SK-N-SH (cell line): ENCODE measurements at regions not wholly inside any gene's neighbourhood (a gene's known extent, or its start where the extent isn't known, plus 50 kb on each side); places are given as distances from the start of the nearest gene placed in this dataset.
A peak's percentile ranks its signal among the peaks of the same experiment; 100 is the strongest.

Experiments
- CTCF ChIA-PET: fragments of 300-600, 350-600 bp; formaldehyde crosslinking; extraction: SDS; loops from one replicate; lab custom pipeline; 2021; lab: Yijun Ruan, JAX
- POLR2A ChIA-PET: fragments of 350-600 bp; sonication (Branson Sonifier 250); formaldehyde crosslinking; extraction: SDS; loops from one replicate; lab custom pipeline; 2020; ENCODE audit warnings: antibody characterized with exemption, inconsistent platforms; lab: Yijun Ruan, JAX
- DNase-seq: peaks from one replicate; pipeline ENCODE4 v3.0.0; 2012
- H2AFZ ChIP-seq: fragments of 200-600 bp; sonication (generic); 2 replicates; pipeline ENCODE4 v1.8.1; 2016; ENCODE audit warnings: antibody characterized with exemption, mild to moderate bottlenecking, low read depth
- H3F3A ChIP-seq: fragments of 200-600 bp; sonication (generic); replicated peaks from 2 replicates; pipeline ENCODE3; 2016; ENCODE audit warnings: antibody characterized with exemption, mild to moderate bottlenecking; ENCODE audit not compliant: insufficient read depth
- H3K27ac ChIP-seq, 2 experiments: fragments of 200-500 bp in 1 of 2; fragments of 200-600 bp in 1 of 2; sonication (Bioruptor generic) in 1 of 2; sonication (generic), shearing (Covaris generic) in 1 of 2; 2 replicates each; pipeline versions ENCODE4 v1.5.1 to v1.6.1; 2014 to 2016; ENCODE audit warnings: low read depth in 2 of 2, inconsistent platforms in 1 of 2, low read length in 1 of 2, mild to moderate bottlenecking in 1 of 2, mixed read lengths in 1 of 2
- H3K27me3 ChIP-seq: fragments of 200-600 bp; sonication (generic), shearing (Covaris generic); 2 replicates; pipeline ENCODE4 v1.6.1; 2016; ENCODE audit warnings: mixed run types; ENCODE audit not compliant: insufficient read depth
- H3K36me3 ChIP-seq, 2 experiments: fragments of 200-500 bp in 1 of 2; fragments of 200-600 bp in 1 of 2; sonication (Bioruptor generic) in 1 of 2; sonication (generic) in 1 of 2; replicated peaks in 1 of 2; 2 replicates each; pipeline versions ENCODE3 to v1.5.1; 2014 to 2016; ENCODE audit warnings: low read length in 1 of 2, mild to moderate bottlenecking in 1 of 2; ENCODE audit not compliant: insufficient read depth in 2 of 2, control insufficient read depth in 1 of 2
- H3K4me1 ChIP-seq, 2 experiments: fragments of 200-500 bp in 1 of 2; fragments of 200-600 bp in 1 of 2; sonication (Bioruptor generic) in 1 of 2; sonication (generic), shearing (Covaris generic) in 1 of 2; 2 replicates each; pipeline versions ENCODE4 v1.5.1 to v1.6.1; 2014 to 2016; ENCODE audit warnings: low read depth in 1 of 2, low read length in 1 of 2, mixed run types in 1 of 2; ENCODE audit not compliant: insufficient read depth in 2 of 2, control insufficient read depth in 1 of 2
- H3K4me2 ChIP-seq: fragments of 200-600 bp; sonication (generic), shearing (Covaris generic); 2 replicates; pipeline ENCODE4 v1.6.1; 2017; ENCODE audit warnings: mixed run types
- H3K4me3 ChIP-seq, 2 experiments: fragments of 200-500 bp in 1 of 2; fragments of 200-600 bp in 1 of 2; sonication (Bioruptor generic) in 1 of 2; sonication (generic), shearing (Covaris generic) in 1 of 2; 2 replicates each; pipeline versions ENCODE4 v1.5.1 to v1.8.1; 2014 to 2016; ENCODE audit warnings: low read depth in 2 of 2, inconsistent platforms in 1 of 2, low read length in 1 of 2, mild to moderate bottlenecking in 1 of 2, mixed read lengths in 1 of 2, moderate library complexity in 1 of 2
- H3K79me2 ChIP-seq: fragments of 200-600 bp; sonication (generic); 2 replicates; pipeline ENCODE4 v1.8.1; 2017; ENCODE audit warnings: mild to moderate bottlenecking; ENCODE audit not compliant: insufficient read depth
- H3K9ac ChIP-seq: fragments of 200-600 bp; sonication (generic); 2 replicates; pipeline ENCODE4 v1.6.1; 2017; ENCODE audit warnings: mixed run types
- H3K9me2 ChIP-seq: fragments of 200-600 bp; sonication (generic); 2 replicates; pipeline ENCODE4 v1.6.1; 2017; ENCODE audit warnings: mixed run types
- H3K9me3 ChIP-seq: fragments of 200-600 bp; sonication (generic); 2 replicates; pipeline ENCODE4 v1.6.1; 2017; ENCODE audit warnings: mixed run types, mild to moderate bottlenecking, moderate library complexity
- H4K20me1 ChIP-seq: fragments of 200-600 bp; sonication (generic); 2 replicates; pipeline ENCODE4 v1.6.1; 2017; ENCODE audit warnings: mild to moderate bottlenecking, mixed run types; ENCODE audit not compliant: insufficient read depth
- EP300 ChIP-seq, 2 experiments: IDR thresholded peaks; 2 replicates each; pipeline versions ENCODE4 v1.4.0 to v1.6.1; 2012; ENCODE audit warnings: borderline replicate concordance in 1 of 2, low read depth in 1 of 2, low read length in 1 of 2
- EZH2phosphoT487 ChIP-seq: fragments of 200-600 bp; sonication (generic); IDR thresholded peaks from 2 replicates; pipeline ENCODE4 v1.6.1; 2017; ENCODE audit warnings: low read depth, mixed run types, mild to moderate bottlenecking, antibody characterized with exemption, moderate library complexity, borderline replicate concordance
- FOSL2 ChIP-seq: IDR thresholded peaks from 2 replicates; pipeline ENCODE4 v1.4.0; 2012; ENCODE audit warnings: low read depth, mild to moderate bottlenecking, moderate library complexity, borderline replicate concordance
- FOXJ3 ChIP-seq: sonication (generic); formaldehyde crosslinking; IDR thresholded peaks from 2 replicates; pipeline ENCODE4 v1.5.1; 2020; ENCODE audit warnings: mild to moderate bottlenecking, missing genetic modification reagents
- GABPA ChIP-seq: IDR thresholded peaks from 2 replicates; pipeline ENCODE4 v1.4.0; 2012; ENCODE audit warnings: low read depth, mild to moderate bottlenecking
- MXI1 ChIP-seq: IDR thresholded peaks from 2 replicates; pipeline ENCODE4 v1.6.1; 2012; ENCODE audit warnings: mild to moderate bottlenecking, low read depth, low read length, improper control_type of control experiment
- NRF1 ChIP-seq: IDR thresholded peaks from 2 replicates; pipeline ENCODE4 v1.6.1; 2012; ENCODE audit warnings: low read depth, mild to moderate bottlenecking, low read length
- RAD21 ChIP-seq: IDR thresholded peaks from 2 replicates; pipeline ENCODE4 v1.6.1; 2012; ENCODE audit warnings: mild to moderate bottlenecking, low read length
- RFX5 ChIP-seq: IDR thresholded peaks from 2 replicates; pipeline ENCODE4 v1.6.1; 2012; ENCODE audit warnings: mild to moderate bottlenecking, improper control_type of control experiment, low read length
- SIN3A ChIP-seq: IDR thresholded peaks from 2 replicates; pipeline ENCODE4 v1.6.1; 2012; ENCODE audit warnings: low read depth, mild to moderate bottlenecking, low read length, moderate library complexity, borderline replicate concordance
- TAF1 ChIP-seq: IDR thresholded peaks from 2 replicates; pipeline ENCODE4 v1.6.1; 2012; ENCODE audit warnings: low read depth, mild to moderate bottlenecking, low read length, moderate library complexity, borderline replicate concordance
- USF2 ChIP-seq: fragments of 150-350 bp; IDR thresholded peaks from 2 replicates; pipeline ENCODE4 v1.6.1; 2017; ENCODE audit warnings: antibody characterized with exemption, low read length, low read depth, borderline replicate concordance
- YY1 ChIP-seq: IDR thresholded peaks from 2 replicates; pipeline ENCODE4 v1.4.0; 2012; ENCODE audit warnings: low read depth, mild to moderate bottlenecking
- WGBS: methylation state at CpG from one replicate; pipeline ENCODE4 v1.1.6; 2017; ENCODE audit warnings: low lambda C conversion rate; 5-methylcytosine and 5-hydroxymethylcytosine counted together
- TF ChIP-seq, protein P1 (sequence below): IDR thresholded peaks from 2 replicates; pipeline ENCODE4; 2012
- TF ChIP-seq, protein P2 (sequence below): fragments of 150-350 bp; IDR thresholded peaks from 2 replicates; pipeline ENCODE4 v1.6.1; 2016; ENCODE audit warnings: mild to moderate bottlenecking, low read depth, low read length
- TF ChIP-seq, protein P3 (sequence below): IDR thresholded peaks from 2 replicates; pipeline ENCODE4 v1.6.1; 2012; ENCODE audit warnings: mild to moderate bottlenecking, low read depth, low read length, moderate library complexity

GRCh38 chr10:107771066-107771465 is 606.6 kb upstream of the SORCS1 start (continued):
- TF ChIP-seq, protein P1, sequence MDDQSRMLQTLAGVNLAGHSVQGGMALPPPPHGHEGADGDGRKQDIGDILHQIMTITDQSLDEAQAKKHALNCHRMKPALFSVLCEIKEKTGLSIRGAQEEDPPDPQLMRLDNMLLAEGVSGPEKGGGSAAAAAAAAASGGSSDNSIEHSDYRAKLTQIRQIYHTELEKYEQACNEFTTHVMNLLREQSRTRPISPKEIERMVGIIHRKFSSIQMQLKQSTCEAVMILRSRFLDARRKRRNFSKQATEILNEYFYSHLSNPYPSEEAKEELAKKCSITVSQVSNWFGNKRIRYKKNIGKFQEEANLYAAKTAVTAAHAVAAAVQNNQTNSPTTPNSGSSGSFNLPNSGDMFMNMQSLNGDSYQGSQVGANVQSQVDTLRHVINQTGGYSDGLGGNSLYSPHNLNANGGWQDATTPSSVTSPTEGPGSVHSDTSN, result no peak

GRCh38 chr10:107767185-107767584 is 602.7 kb upstream of the SORCS1 start:
- DNase-seq, result no peak
- Histone ChIP-seq H3K4me3 (no peak overlapping the region), H3K4me2 (no peak overlapping the region), H2AFZ (no peak overlapping the region), H3K27me3 (no peaks in the 10 kb centered on the region), H3K27ac (no peak overlapping the region), H3K4me1 (no peaks in the 10 kb centered on the region), H3F3A (no peaks in the 10 kb centered on the region), H3K36me3 (no peaks in the 10 kb centered on the region), H3K9me2 (no peaks in the 10 kb centered on the region), H3K9me3 (no peaks in the 10 kb centered on the region), H3K79me2 (no peaks in the 10 kb centered on the region), H4K20me1 (no peaks in the 10 kb centered on the region), H3K9ac (no peak overlapping the region)
- WGBS, result 67% methylated on average over 3 of the region's 3 CpGs
- TF ChIP-seq FOXJ3 (CRISPR knock-in tag) (no peak), EZH2phosphoT487 (no peak), TAF1 (no peak), YY1 (no peak), FOSL2 (no peak), MXI1 (no peak)
- TF ChIP-seq, protein P2, sequence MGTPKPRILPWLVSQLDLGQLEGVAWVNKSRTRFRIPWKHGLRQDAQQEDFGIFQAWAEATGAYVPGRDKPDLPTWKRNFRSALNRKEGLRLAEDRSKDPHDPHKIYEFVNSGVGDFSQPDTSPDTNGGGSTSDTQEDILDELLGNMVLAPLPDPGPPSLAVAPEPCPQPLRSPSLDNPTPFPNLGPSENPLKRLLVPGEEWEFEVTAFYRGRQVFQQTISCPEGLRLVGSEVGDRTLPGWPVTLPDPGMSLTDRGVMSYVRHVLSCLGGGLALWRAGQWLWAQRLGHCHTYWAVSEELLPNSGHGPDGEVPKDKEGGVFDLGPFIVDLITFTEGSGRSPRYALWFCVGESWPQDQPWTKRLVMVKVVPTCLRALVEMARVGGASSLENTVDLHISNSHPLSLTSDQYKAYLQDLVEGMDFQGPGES, result no peak
- CTCF ChIA-PET, result interaction anchor here (0.6 kb wide), 1 partner anchor 1849 kb away, joined by 3 read pairs; no protein-coding TSS in a partner anchor
- POLR2A ChIA-PET, result no interaction called here

GRCh38 chr10:107754814-107755213 is 590.3 kb upstream of the SORCS1 start:
- Histone ChIP-seq H3K79me2 (no peaks in the 10 kb centered on the region), H3K9me3 (no peaks in the 10 kb centered on the region), H3K9ac (no peak overlapping the region), H3K9me2 (no peaks in the 10 kb centered on the region; the same call in 1 of the 2 replicates), H3K4me2 (no peak overlapping the region), H2AFZ (peak overlapping the region; percentile 5; the same call in 1 of the 2 replicates), H3K4me1 (no peaks in the 10 kb centered on the region), H3F3A (no peaks in the 10 kb centered on the region), H3K4me3 (no peak overlapping the region), H3K27ac (no peak overlapping the region), H4K20me1 (no peaks in the 10 kb centered on the region), H3K36me3 (no peaks in the 10 kb centered on the region), H3K27me3 (no peaks in the 10 kb centered on the region)
- TF ChIP-seq YY1 (no peak), TAF1 (no peak), SIN3A (no peak), EP300 (IDR thresholded peaks at IDR 0.05; ENCODE audit: borderline replicate concordance in 1 of 2, low read depth in 1 of 2, low read length in 1 of 2) (no peak), GABPA (no peak), FOXJ3 (CRISPR knock-in tag) (no peak), USF2 (no peak), RAD21 (no peak), RFX5 (no peak), NRF1 (no peak)
- TF ChIP-seq, protein P3, sequence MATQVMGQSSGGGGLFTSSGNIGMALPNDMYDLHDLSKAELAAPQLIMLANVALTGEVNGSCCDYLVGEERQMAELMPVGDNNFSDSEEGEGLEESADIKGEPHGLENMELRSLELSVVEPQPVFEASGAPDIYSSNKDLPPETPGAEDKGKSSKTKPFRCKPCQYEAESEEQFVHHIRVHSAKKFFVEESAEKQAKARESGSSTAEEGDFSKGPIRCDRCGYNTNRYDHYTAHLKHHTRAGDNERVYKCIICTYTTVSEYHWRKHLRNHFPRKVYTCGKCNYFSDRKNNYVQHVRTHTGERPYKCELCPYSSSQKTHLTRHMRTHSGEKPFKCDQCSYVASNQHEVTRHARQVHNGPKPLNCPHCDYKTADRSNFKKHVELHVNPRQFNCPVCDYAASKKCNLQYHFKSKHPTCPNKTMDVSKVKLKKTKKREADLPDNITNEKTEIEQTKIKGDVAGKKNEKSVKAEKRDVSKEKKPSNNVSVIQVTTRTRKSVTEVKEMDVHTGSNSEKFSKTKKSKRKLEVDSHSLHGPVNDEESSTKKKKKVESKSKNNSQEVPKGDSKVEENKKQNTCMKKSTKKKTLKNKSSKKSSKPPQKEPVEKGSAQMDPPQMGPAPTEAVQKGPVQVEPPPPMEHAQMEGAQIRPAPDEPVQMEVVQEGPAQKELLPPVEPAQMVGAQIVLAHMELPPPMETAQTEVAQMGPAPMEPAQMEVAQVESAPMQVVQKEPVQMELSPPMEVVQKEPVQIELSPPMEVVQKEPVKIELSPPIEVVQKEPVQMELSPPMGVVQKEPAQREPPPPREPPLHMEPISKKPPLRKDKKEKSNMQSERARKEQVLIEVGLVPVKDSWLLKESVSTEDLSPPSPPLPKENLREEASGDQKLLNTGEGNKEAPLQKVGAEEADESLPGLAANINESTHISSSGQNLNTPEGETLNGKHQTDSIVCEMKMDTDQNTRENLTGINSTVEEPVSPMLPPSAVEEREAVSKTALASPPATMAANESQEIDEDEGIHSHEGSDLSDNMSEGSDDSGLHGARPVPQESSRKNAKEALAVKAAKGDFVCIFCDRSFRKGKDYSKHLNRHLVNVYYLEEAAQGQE, result no peak
- POLR2A ChIA-PET, result no interaction called here
- DNase-seq, result no peak
- 55% methylated on average over 2 of the region's 2 CpGs for WGBS
- CTCF ChIA-PET, result no interaction called here
